Astrocyte (in vitro differentiated cells and primary cell): ENCODE measurements at regions not wholly inside any gene's neighbourhood (a gene's known extent, or its start where the extent isn't known, plus 50 kb on each side); places are given as distances from the start of the nearest gene placed in this dataset.

Experiments
- DNase-seq: peaks from one replicate; pipeline ENCODE4 v3.0.0-alpha.2; 2010; ENCODE audit warnings: low read depth
- FAIRE-seq: peaks from 2 replicates; lab custom pipeline; 2011; peaks lifted over from hg19 to GRCh38; lab: Jason Lieb, UNC
- H2AFZ ChIP-seq: 2 replicates; pipeline ENCODE4 v1.6.0; 2012; ENCODE audit warnings: low read depth, low read length, inconsistent platforms
- H3K27ac ChIP-seq: 2 replicates; pipeline ENCODE4 v1.5.1; 2011; ENCODE audit warnings: low read depth, low read length, inconsistent platforms
- H3K27me3 ChIP-seq: 2 replicates; pipeline ENCODE4 v1.6.0; 2011; ENCODE audit warnings: low read length, inconsistent platforms; ENCODE audit not compliant: insufficient read depth
- H3K36me3 ChIP-seq: 2 replicates; pipeline ENCODE4 v1.5.1; 2011; ENCODE audit warnings: low read length, inconsistent platforms; ENCODE audit not compliant: insufficient read depth
- H3K4me1 ChIP-seq: 2 replicates; pipeline ENCODE4 v1.5.1; 2011; ENCODE audit warnings: low read length, inconsistent platforms; ENCODE audit not compliant: insufficient read depth
- H3K4me2 ChIP-seq: 2 replicates; pipeline ENCODE4 v1.6.0; 2012; ENCODE audit warnings: low read length, inconsistent platforms
- H3K4me3 ChIP-seq: 2 replicates; pipeline ENCODE4 v1.5.1; 2011; ENCODE audit warnings: low read depth, mild to moderate bottlenecking, low read length, inconsistent platforms; ENCODE audit not compliant: insufficient read depth
- H3K79me2 ChIP-seq: 2 replicates; pipeline ENCODE4 v1.6.0; 2012; ENCODE audit warnings: mild to moderate bottlenecking, low read length, inconsistent platforms; ENCODE audit not compliant: insufficient read depth
- H3K9ac ChIP-seq: 2 replicates; pipeline ENCODE4 v1.6.0; 2012; ENCODE audit warnings: mild to moderate bottlenecking, low read length, inconsistent platforms
- H3K9me3 ChIP-seq: 2 replicates; pipeline ENCODE4 v1.5.1; 2012; ENCODE audit warnings: low read depth, mild to moderate bottlenecking, low read length, inconsistent platforms; ENCODE audit not compliant: insufficient read depth
- H4K20me1 ChIP-seq: 2 replicates; pipeline ENCODE4 v1.6.0; 2012; ENCODE audit warnings: low read length, inconsistent platforms; ENCODE audit not compliant: insufficient read depth
- H3K27ac Mint-ChIP-seq: one replicate; pipeline ENCODE4 v1.8.0; 2021; ENCODE audit warnings: mild to moderate bottlenecking, mixed read lengths; ENCODE audit not compliant: unreplicated experiment
- H3K27me3 Mint-ChIP-seq: one replicate; pipeline ENCODE4 v1.8.0; 2021; ENCODE audit warnings: low read depth, mixed read lengths; ENCODE audit not compliant: unreplicated experiment
- H3K36me3 Mint-ChIP-seq: one replicate; pipeline ENCODE4 v1.8.0; 2021; ENCODE audit warnings: low read depth, mixed read lengths; ENCODE audit not compliant: unreplicated experiment
- H3K4me1 Mint-ChIP-seq: one replicate; pipeline ENCODE4 v1.8.0; 2021; ENCODE audit warnings: low read depth, mixed read lengths; ENCODE audit not compliant: unreplicated experiment
- H3K4me3 Mint-ChIP-seq: one replicate; pipeline ENCODE4 v1.8.0; 2021; ENCODE audit warnings: mild to moderate bottlenecking, moderate library complexity, mixed read lengths; ENCODE audit not compliant: unreplicated experiment
- H3K9me3 Mint-ChIP-seq: one replicate; pipeline ENCODE4 v1.8.0; 2021; ENCODE audit warnings: mild to moderate bottlenecking, mixed read lengths; ENCODE audit not compliant: unreplicated experiment
- CTCF ChIP-seq: IDR thresholded peaks from 2 replicates; pipeline ENCODE4 v1.5.1; 2011; ENCODE audit warnings: low read depth, mild to moderate bottlenecking, inconsistent platforms, low read length, moderate library complexity; ENCODE audit not compliant: insufficient read depth
- EZH2 ChIP-seq: IDR thresholded peaks from 2 replicates; pipeline ENCODE4 v1.6.1; 2012; ENCODE audit warnings: mild to moderate bottlenecking, low read length, inconsistent platforms; ENCODE audit not compliant: insufficient read depth

GRCh38 chr16:64412578-64413280 is 709.1 kb downstream of the CDH11 start:
- TF ChIP-seq CTCF = no peak
- no peak for TF ChIP-seq EZH2
- Histone ChIP-seq H3K36me3 (no peaks in the 10 kb centered on the region), H3K79me2 (no peaks in the 10 kb centered on the region), H4K20me1 (no peaks in the 10 kb centered on the region), H2AFZ (no peak overlapping the region), H3K27ac (no peak overlapping the region), H3K4me2 (peak overlapping the region; percentile 5), H3K4me1 (peaks cover 12% of the 10 kb centered on the region), H3K9ac (no peak overlapping the region), H3K4me3 (no peak overlapping the region), H3K27me3 (no peaks in the 10 kb centered on the region), H3K9me3 (no peaks in the 10 kb centered on the region)
- H3K4me3 Mint-ChIP-seq = no peak overlapping the region
- peak; percentile 71 for FAIRE-seq
- peak overlapping the region; percentile 87 for H3K27ac Mint-ChIP-seq
- no peaks in the 10 kb centered on the region for H3K36me3 Mint-ChIP-seq
- DNase-seq = peak; percentile 76
- H3K27me3 Mint-ChIP-seq = no peaks in the 10 kb centered on the region
- no peaks in the 10 kb centered on the region for H3K9me3 Mint-ChIP-seq
- H3K4me1 Mint-ChIP-seq = peaks cover 36% of the 10 kb centered on the region

- Histone ChIP-seq H3K9ac (no peak overlapping the region), H3K27me3 (no peaks in the 10 kb centered on the region), H2AFZ (no peak overlapping the region), H3K9me3 (no peaks in the 10 kb centered on the region), H3K36me3 (no peaks in the 10 kb centered on the region), H3K79me2 (no peaks in the 10 kb centered on the region), H3K4me1 (peaks cover 3% of the 10 kb centered on the region), H3K27ac (no peak overlapping the region), H3K4me3 (no peak overlapping the region), H4K20me1 (no peaks in the 10 kb centered on the region), H3K4me2 (no peak overlapping the region)
- H3K27me3 Mint-ChIP-seq = no peaks in the 10 kb centered on the region
- no peaks in the 10 kb centered on the region for H3K36me3 Mint-ChIP-seq
- no peak overlapping the region for H3K4me3 Mint-ChIP-seq
- peaks cover 30% of the 10 kb centered on the region for H3K4me1 Mint-ChIP-seq
- TF ChIP-seq CTCF (no peak), EZH2 (no peak)
- FAIRE-seq (no peak), DNase-seq (no peak)
- no peaks in the 10 kb centered on the region for H3K9me3 Mint-ChIP-seq
- no peak overlapping the region for H3K27ac Mint-ChIP-seq
Measured at GRCh38 chr16:64410306-64410705, 711.6 kb downstream of the CDH11 start.

GRCh38 chr16:64409783-64410210 is 712.1 kb downstream of the CDH11 start:
- Histone ChIP-seq H3K4me2 (no peak overlapping the region), H3K9ac (no peak overlapping the region), H3K36me3 (no peaks in the 10 kb centered on the region), H3K9me3 (no peaks in the 10 kb centered on the region), H3K79me2 (no peaks in the 10 kb centered on the region), H3K4me1 (peaks cover 3% of the 10 kb centered on the region), H3K27me3 (no peaks in the 10 kb centered on the region), H4K20me1 (no peaks in the 10 kb centered on the region), H3K27ac (no peak overlapping the region), H2AFZ (no peak overlapping the region), H3K4me3 (no peak overlapping the region)
- Mint-ChIP-seq H3K27ac (no peak overlapping the region), H3K9me3 (no peaks in the 10 kb centered on the region), H3K4me1 (peaks cover 30% of the 10 kb centered on the region), H3K36me3 (no peaks in the 10 kb centered on the region), H3K4me3 (no peak overlapping the region), H3K27me3 (no peaks in the 10 kb centered on the region)
- no peak for TF ChIP-seq CTCF
- no peak for TF ChIP-seq EZH2
- DNase-seq (no peak), FAIRE-seq (no peak)
